HCT116 (cell line): ENCODE measurements at regions not wholly inside any gene's neighbourhood (a gene's known extent, or its start where the extent isn't known, plus 50 kb on each side); places are given as distances from the start of the nearest gene placed in this dataset.

Experiments
- EGR1 ChIP-seq: IDR thresholded peaks from 2 replicates; pipeline ENCODE4 v1.6.1; 2012; ENCODE audit warnings: low read depth
- EZH2 ChIP-seq: fragments of 200-600 bp; sonication (generic); IDR thresholded peaks from 2 replicates; pipeline ENCODE4 v1.6.1; 2017; ENCODE audit warnings: antibody characterized with exemption, mixed run types
- EZH2phosphoT487 ChIP-seq: fragments of 200-600 bp; IDR thresholded peaks from 2 replicates; pipeline ENCODE4 v1.6.1; 2018; ENCODE audit warnings: antibody characterized with exemption, borderline replicate concordance
- FOSL1 ChIP-seq: IDR thresholded peaks from 2 replicates; pipeline ENCODE4 v1.6.1; 2012; ENCODE audit warnings: low read depth
- POLR2A ChIP-seq: IDR thresholded peaks from 2 replicates; pipeline ENCODE4 v1.7.0; 2011; ENCODE audit warnings: borderline replicate concordance; ENCODE audit not compliant: insufficient read depth, insufficient read length; ENCODE audit errors: extremely low read depth
- POLR2AphosphoS5 ChIP-seq: IDR thresholded peaks from 2 replicates; pipeline ENCODE4 v1.6.1; 2011; ENCODE audit warnings: mild to moderate bottlenecking, low read depth, low read length, moderate library complexity
- RAD21 ChIP-seq: IDR thresholded peaks from 2 replicates; pipeline ENCODE4 v1.6.1; 2012; ENCODE audit warnings: low read depth, mild to moderate bottlenecking
- SRF ChIP-seq: IDR thresholded peaks from 2 replicates; pipeline ENCODE4 v1.6.1; 2012; ENCODE audit warnings: low read depth
- YY1 ChIP-seq: IDR thresholded peaks from 2 replicates; pipeline ENCODE4 v1.6.1; 2011; ENCODE audit warnings: low read length, low read depth, moderate library complexity, mild to moderate bottlenecking; ENCODE audit not compliant: insufficient replicate concordance; ENCODE audit errors: extremely low read depth
- ZFX ChIP-seq: fragments of 450-650 bp; IDR thresholded peaks from 2 replicates; pipeline ENCODE4 v1.6.1; 2017
- TF ChIP-seq, protein P1 (sequence below), 3 experiments: fragments of 200-600 bp in 1 of 3; sonication (generic) in 1 of 3; IDR thresholded peaks in 2 of 3; conservative IDR thresholded peaks in 1 of 3; 2 replicates each; pipeline ENCODE4 v1.5.1; 2012 to 2017; ENCODE audit warnings: low read depth in 2 of 3, low read length in 2 of 3, antibody characterized with exemption in 1 of 3, borderline replicate concordance in 1 of 3, control low read depth in 1 of 3, mild to moderate bottlenecking in 1 of 3, mixed read lengths in 1 of 3, mixed run types in 1 of 3, moderate library complexity in 1 of 3; ENCODE audit not compliant: insufficient read depth in 1 of 3

DNA sequence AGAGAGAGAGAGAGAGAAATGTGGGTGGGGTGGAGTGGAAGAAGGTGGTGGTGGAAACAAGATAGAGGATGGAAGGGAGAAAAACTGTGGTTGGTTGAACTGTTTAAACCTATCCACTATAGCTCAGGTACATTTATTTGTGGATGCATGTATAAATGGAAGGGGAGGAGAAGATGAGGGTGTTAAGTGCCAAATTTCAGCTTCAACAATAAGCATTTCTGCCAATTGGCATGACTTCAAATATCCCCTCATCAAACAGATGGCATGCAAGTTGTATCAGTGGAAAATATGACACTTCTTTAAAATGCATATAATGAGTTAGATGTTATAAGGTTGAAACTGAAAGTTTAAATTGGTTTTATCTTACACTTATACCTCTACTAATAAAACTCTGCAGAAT, 216.1 kb downstream of the LMBRD1 start:
- TF ChIP-seq POLR2AphosphoS5, result no peak
- TF ChIP-seq EGR1, result no peak
- TF ChIP-seq EZH2phosphoT487, result no peak
- TF ChIP-seq EZH2, result no peak
- TF ChIP-seq, protein P1, sequence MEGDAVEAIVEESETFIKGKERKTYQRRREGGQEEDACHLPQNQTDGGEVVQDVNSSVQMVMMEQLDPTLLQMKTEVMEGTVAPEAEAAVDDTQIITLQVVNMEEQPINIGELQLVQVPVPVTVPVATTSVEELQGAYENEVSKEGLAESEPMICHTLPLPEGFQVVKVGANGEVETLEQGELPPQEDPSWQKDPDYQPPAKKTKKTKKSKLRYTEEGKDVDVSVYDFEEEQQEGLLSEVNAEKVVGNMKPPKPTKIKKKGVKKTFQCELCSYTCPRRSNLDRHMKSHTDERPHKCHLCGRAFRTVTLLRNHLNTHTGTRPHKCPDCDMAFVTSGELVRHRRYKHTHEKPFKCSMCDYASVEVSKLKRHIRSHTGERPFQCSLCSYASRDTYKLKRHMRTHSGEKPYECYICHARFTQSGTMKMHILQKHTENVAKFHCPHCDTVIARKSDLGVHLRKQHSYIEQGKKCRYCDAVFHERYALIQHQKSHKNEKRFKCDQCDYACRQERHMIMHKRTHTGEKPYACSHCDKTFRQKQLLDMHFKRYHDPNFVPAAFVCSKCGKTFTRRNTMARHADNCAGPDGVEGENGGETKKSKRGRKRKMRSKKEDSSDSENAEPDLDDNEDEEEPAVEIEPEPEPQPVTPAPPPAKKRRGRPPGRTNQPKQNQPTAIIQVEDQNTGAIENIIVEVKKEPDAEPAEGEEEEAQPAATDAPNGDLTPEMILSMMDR (IDR thresholded peaks at IDR 0.05 in 2 of 3, conservative IDR thresholded peaks at IDR 0.05 in 1 of 3; ENCODE audit: borderline replicate concordance in 1 of 3, insufficient read depth in 1 of 3, low read depth in 2 of 3, low read length in 2 of 3), result no peak
- TF ChIP-seq SRF, result no peak
- no peak for TF ChIP-seq ZFX
- TF ChIP-seq POLR2A, result no peak
- TF ChIP-seq RAD21, result no peak
- TF ChIP-seq YY1, result no peak
- TF ChIP-seq FOSL1, result no peak
